Testis (tissue), 2 donors: ENCODE measurements at regions not wholly inside any gene's neighbourhood (a gene's known extent, or its start where the extent isn't known, plus 50 kb on each side); places are given as distances from the start of the nearest gene placed in this dataset.

Experiments used
- POLR2A ChIP-seq: fragments of 450-650 bp; IDR thresholded peaks from one replicate; pipeline ENCODE4 v1.6.1; 2017; ENCODE audit warnings: antibody characterized with exemption, mild to moderate bottlenecking, moderate library complexity
- TF ChIP-seq, protein P1 (sequence below), 3 experiments: fragments of 450-650 bp in 2 of 3; fragments of 200-600 bp in 1 of 3; sonication (generic) in 1 of 3; IDR thresholded peaks; one replicate each; pipeline ENCODE4 v1.5.1; 2016 to 2019; ENCODE audit warnings: antibody characterized with exemption in 3 of 3, mild to moderate bottlenecking in 2 of 3, moderate library complexity in 1 of 3

DNA sequence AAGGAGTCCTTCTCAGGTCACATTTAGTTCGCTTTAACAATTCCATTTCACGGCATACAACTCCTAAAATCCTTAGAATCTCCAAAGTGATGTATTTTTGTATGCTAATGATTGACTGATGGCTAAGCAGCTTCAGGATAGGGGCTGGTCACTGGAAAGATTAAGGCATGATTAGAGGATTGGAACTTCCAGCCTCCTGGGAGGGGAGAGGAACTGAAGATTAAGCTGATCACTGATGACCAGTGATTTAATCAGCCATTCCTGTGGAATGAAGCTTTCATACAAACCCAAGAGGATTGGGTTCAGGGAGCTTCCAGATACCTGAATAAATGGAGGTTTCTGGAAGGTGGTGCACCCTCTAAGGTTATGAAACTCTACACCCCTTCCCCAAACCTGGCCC lies 123.9 kb upstream of the CDK13 start:
- TF ChIP-seq POLR2A, result no peak
- TF ChIP-seq, protein P1, sequence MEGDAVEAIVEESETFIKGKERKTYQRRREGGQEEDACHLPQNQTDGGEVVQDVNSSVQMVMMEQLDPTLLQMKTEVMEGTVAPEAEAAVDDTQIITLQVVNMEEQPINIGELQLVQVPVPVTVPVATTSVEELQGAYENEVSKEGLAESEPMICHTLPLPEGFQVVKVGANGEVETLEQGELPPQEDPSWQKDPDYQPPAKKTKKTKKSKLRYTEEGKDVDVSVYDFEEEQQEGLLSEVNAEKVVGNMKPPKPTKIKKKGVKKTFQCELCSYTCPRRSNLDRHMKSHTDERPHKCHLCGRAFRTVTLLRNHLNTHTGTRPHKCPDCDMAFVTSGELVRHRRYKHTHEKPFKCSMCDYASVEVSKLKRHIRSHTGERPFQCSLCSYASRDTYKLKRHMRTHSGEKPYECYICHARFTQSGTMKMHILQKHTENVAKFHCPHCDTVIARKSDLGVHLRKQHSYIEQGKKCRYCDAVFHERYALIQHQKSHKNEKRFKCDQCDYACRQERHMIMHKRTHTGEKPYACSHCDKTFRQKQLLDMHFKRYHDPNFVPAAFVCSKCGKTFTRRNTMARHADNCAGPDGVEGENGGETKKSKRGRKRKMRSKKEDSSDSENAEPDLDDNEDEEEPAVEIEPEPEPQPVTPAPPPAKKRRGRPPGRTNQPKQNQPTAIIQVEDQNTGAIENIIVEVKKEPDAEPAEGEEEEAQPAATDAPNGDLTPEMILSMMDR (IDR thresholded peaks at IDR 0.05), result no peak
